Keratinocyte (primary cell): ENCODE measurements at regions not wholly inside any gene's neighbourhood (a gene's known extent, or its start where the extent isn't known, plus 50 kb on each side); places are given as distances from the start of the nearest gene placed in this dataset.

Experiments used
- DNase-seq: peaks from one replicate; pipeline ENCODE4 v3.0.0-alpha.2; 2011; ENCODE audit warnings: low read depth, missing footprints, low spot score
- FAIRE-seq: peaks from 2 replicates; lab custom pipeline; 2011; peaks lifted over from hg19 to GRCh38; lab: Jason Lieb, UNC
- H2AFZ ChIP-seq: 2 replicates; pipeline ENCODE4 v1.6.0; 2012; ENCODE audit warnings: low read length, control low read depth, inconsistent platforms; ENCODE audit not compliant: control insufficient read depth
- H3K27ac ChIP-seq: 2 replicates; pipeline ENCODE4 v1.5.1; 2011; ENCODE audit warnings: low read length; ENCODE audit not compliant: control insufficient read depth, insufficient read depth
- H3K27me3 ChIP-seq: 3 replicates; pipeline ENCODE4 v1.6.0; 2011; ENCODE audit warnings: low read length; ENCODE audit not compliant: control insufficient read depth, insufficient read depth; ENCODE audit errors: extremely low read depth
- H3K36me3 ChIP-seq, 2 experiments: 2 replicates in 1 of 2; 3 replicates in 1 of 2; pipeline ENCODE4 v1.5.1; 2011; ENCODE audit warnings: low read length in 2 of 2, mild to moderate bottlenecking in 1 of 2; ENCODE audit not compliant: control insufficient read depth in 2 of 2, insufficient read depth in 2 of 2; ENCODE audit errors: extremely low read depth in 1 of 2
- H3K4me1 ChIP-seq: 3 replicates; pipeline ENCODE4 v1.5.1; 2011; ENCODE audit warnings: low read length; ENCODE audit not compliant: control insufficient read depth, insufficient read depth; ENCODE audit errors: extremely low read depth
- H3K4me2 ChIP-seq: 3 replicates; pipeline ENCODE4 v1.6.0; 2011; ENCODE audit warnings: low read depth, low read length; ENCODE audit not compliant: control insufficient read depth, insufficient read depth; ENCODE audit errors: extremely low read depth
- H3K4me3 ChIP-seq, 3 experiments: fragments of 200-600 bp in 1 of 3; sonication (generic) in 1 of 3; 2 replicates in 2 of 3; 3 replicates in 1 of 3; pipeline ENCODE4 v1.5.1; 2011 to 2016; ENCODE audit warnings: low read length in 3 of 3, mild to moderate bottlenecking in 3 of 3, control low read depth in 2 of 3, inconsistent platforms in 1 of 3, low read depth in 1 of 3, mixed read lengths in 1 of 3, mixed run types in 1 of 3, moderate library complexity in 1 of 3; ENCODE audit not compliant: control insufficient read depth in 2 of 3, insufficient read depth in 2 of 3; ENCODE audit errors: extremely low read depth in 1 of 3
- H3K79me2 ChIP-seq: 2 replicates; pipeline ENCODE4 v1.6.0; 2012; ENCODE audit warnings: low read length; ENCODE audit not compliant: control insufficient read depth, insufficient read depth
- H3K9ac ChIP-seq: 3 replicates; pipeline ENCODE4 v1.6.0; 2011; ENCODE audit warnings: low read length; ENCODE audit not compliant: control insufficient read depth, insufficient read depth; ENCODE audit errors: extremely low read depth
- H3K9me1 ChIP-seq: 3 replicates; pipeline ENCODE4 v1.6.0; 2011; ENCODE audit warnings: low read length; ENCODE audit not compliant: control insufficient read depth, insufficient read depth; ENCODE audit errors: extremely low read depth
- H3K9me3 ChIP-seq: 2 replicates; pipeline ENCODE4 v1.5.1; 2012; ENCODE audit warnings: low read depth, low read length; ENCODE audit not compliant: control insufficient read depth
- H4K20me1 ChIP-seq: 3 replicates; pipeline ENCODE4 v1.6.0; 2011; ENCODE audit warnings: low read length; ENCODE audit not compliant: control insufficient read depth, insufficient read depth; ENCODE audit errors: extremely low read depth
- EZH2 ChIP-seq: IDR thresholded peaks from one replicate; pipeline ENCODE4 v1.6.1; 2012; ENCODE audit warnings: inconsistent platforms, mild to moderate bottlenecking, low read length, moderate library complexity
- dilution Hi-C: fragments of 300-500 bp; cut with MboI; formaldehyde crosslinking; loops from one replicate; pipeline ENCODE4 v1.7.0; 2020; ENCODE audit warnings: low sequenced_read_pairs; ENCODE audit not compliant: extremely low pct_ligation_motif_present
- TF ChIP-seq, protein P1 (sequence below), 3 experiments: IDR thresholded peaks in 1 of 3; conservative IDR thresholded peaks in 1 of 3; optimal IDR thresholded peaks in 1 of 3; 2 replicates in 2 of 3; 3 replicates in 1 of 3; pipeline versions ENCODE3 to v1.5.1; 2011; ENCODE audit warnings: low read length in 3 of 3, mild to moderate bottlenecking in 3 of 3, moderate library complexity in 2 of 3, control low read depth in 1 of 3, inconsistent platforms in 1 of 3; ENCODE audit not compliant: insufficient read depth in 2 of 3; ENCODE audit errors: extremely low read depth in 1 of 3

DNA sequence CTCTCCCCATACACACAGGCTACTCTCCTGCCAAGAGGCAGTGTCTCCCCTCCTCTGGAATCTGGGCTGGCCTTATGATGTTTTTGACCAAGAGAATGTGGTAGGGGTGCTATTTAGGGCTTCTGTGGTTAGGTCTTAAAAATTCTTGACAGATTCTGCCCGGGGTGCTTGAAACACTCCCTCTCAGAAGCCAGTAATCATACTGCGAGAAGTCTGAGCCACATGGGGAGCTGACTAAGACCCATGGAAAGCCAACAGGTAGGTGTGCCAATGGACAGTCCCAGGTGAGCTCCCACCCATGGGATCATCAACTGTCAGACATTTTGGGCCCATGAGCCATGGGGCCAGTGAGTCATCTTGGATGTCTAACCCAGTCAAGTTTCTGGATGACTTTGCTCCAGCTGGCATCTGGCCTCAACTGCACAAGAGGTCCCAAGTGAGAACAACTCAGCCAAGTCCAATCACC lies 315.7 kb downstream of the FBXW7 start:
- FAIRE-seq (peak; percentile 87), DNase-seq (peak; percentile 88)
- no peak overlapping the region for H3K4me3 ChIP-seq
- peak overlapping the region; percentile 20 for H3K4me2 ChIP-seq
- H2AFZ ChIP-seq = peak overlapping the region; percentile 20
- H4K20me1 ChIP-seq = no peaks in the 10 kb centered on the region
- H3K4me1 ChIP-seq = peaks cover 7% of the 10 kb centered on the region
- TF ChIP-seq, protein P1, sequence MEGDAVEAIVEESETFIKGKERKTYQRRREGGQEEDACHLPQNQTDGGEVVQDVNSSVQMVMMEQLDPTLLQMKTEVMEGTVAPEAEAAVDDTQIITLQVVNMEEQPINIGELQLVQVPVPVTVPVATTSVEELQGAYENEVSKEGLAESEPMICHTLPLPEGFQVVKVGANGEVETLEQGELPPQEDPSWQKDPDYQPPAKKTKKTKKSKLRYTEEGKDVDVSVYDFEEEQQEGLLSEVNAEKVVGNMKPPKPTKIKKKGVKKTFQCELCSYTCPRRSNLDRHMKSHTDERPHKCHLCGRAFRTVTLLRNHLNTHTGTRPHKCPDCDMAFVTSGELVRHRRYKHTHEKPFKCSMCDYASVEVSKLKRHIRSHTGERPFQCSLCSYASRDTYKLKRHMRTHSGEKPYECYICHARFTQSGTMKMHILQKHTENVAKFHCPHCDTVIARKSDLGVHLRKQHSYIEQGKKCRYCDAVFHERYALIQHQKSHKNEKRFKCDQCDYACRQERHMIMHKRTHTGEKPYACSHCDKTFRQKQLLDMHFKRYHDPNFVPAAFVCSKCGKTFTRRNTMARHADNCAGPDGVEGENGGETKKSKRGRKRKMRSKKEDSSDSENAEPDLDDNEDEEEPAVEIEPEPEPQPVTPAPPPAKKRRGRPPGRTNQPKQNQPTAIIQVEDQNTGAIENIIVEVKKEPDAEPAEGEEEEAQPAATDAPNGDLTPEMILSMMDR (optimal IDR thresholded peaks at IDR 0.05 in 1 of 3, IDR thresholded peaks at IDR 0.05 in 1 of 3, conservative IDR thresholded peaks at IDR 0.05 in 1 of 3; ENCODE audit: extremely low read depth in 1 of 3, insufficient read depth in 2 of 3, low read length in 3 of 3) = no peak
- TF ChIP-seq EZH2 = no peak
- no peaks in the 10 kb centered on the region for H3K36me3 ChIP-seq
- H3K27ac ChIP-seq = peak overlapping the region; percentile 33
- no peaks in the 10 kb centered on the region for H3K9me1 ChIP-seq
- dilution Hi-C loops = no loop called here
- no peaks in the 10 kb centered on the region for H3K9me3 ChIP-seq
- no peaks in the 10 kb centered on the region for H3K79me2 ChIP-seq
- H3K27me3 ChIP-seq = no peaks in the 10 kb centered on the region
- no peak overlapping the region for H3K9ac ChIP-seq

DNA sequence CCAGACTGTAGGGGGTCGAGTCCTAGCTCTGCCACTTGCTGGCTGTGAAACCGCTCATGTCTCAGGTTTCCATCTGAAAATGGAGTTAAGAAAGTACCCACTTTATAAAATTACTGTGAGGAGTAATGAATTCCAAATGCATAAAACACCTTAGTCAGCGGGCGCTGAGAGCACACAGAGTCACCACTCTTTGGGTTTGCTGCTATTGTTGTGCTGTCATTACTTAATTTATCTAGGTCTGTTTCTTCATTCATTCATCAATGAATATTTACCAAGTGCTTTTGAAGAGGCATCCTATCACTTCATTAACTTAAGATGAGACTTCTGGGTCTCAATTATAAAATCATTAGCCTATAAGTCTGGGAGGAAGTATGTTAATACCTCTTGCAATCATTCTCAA lies 317.3 kb downstream of the FBXW7 start:
- H3K9me3 ChIP-seq = no peaks in the 10 kb centered on the region
- dilution Hi-C loops = no loop called here
- H3K4me2 ChIP-seq = no peak overlapping the region
- no peak overlapping the region for H2AFZ ChIP-seq
- peaks cover 7% of the 10 kb centered on the region for H3K4me1 ChIP-seq
- H4K20me1 ChIP-seq = no peaks in the 10 kb centered on the region
- DNase-seq = no peak
- no peaks in the 10 kb centered on the region for H3K79me2 ChIP-seq
- no peak overlapping the region for H3K4me3 ChIP-seq
- no peak overlapping the region for H3K27ac ChIP-seq
- H3K9ac ChIP-seq = no peak overlapping the region
- no peak for FAIRE-seq
- H3K27me3 ChIP-seq = no peaks in the 10 kb centered on the region
- no peaks in the 10 kb centered on the region for H3K9me1 ChIP-seq
- TF ChIP-seq EZH2 = no peak
- TF ChIP-seq, protein P1 (optimal IDR thresholded peaks at IDR 0.05 in 1 of 3, IDR thresholded peaks at IDR 0.05 in 1 of 3, conservative IDR thresholded peaks at IDR 0.05 in 1 of 3; ENCODE audit: extremely low read depth in 1 of 3, insufficient read depth in 2 of 3, low read length in 3 of 3) = no peak
- no peaks in the 10 kb centered on the region for H3K36me3 ChIP-seq
